Fibroblast of skin of right biceps (primary cell): ENCODE measurements at regions not wholly inside any gene's neighbourhood (a gene's known extent, or its start where the extent isn't known, plus 50 kb on each side); places are given as distances from the start of the nearest gene placed in this dataset.
"Not testable (repeated sequence)": the region's sequence is repeated elsewhere in the genome, so short reads cannot be mapped to it uniquely, and the experiment has no call there.

Experiments
- DNase-seq: peaks from one replicate; pipeline ENCODE4 v3.0.0-alpha.2; 2013

DNA sequence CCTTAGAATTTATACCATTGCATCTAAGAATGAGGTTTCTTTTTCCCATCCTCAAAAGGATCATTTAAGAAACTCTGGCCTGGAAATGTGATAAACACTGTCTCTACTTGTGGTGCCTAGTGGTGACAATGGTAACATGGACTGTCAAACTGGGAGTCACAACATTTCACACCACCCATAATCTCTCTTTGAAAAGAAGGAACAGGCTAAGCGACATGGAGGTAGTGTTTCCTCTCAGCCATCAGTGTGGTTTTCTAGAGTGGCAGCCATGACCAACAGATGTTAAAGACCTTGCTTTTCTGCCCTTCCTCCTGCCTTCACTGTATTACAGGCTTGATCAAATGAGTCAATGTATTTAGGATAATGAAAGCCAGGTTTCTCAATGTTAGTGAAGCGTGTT, 283.1 kb upstream of the STAC start:
- no peak for DNase-seq

DNA sequence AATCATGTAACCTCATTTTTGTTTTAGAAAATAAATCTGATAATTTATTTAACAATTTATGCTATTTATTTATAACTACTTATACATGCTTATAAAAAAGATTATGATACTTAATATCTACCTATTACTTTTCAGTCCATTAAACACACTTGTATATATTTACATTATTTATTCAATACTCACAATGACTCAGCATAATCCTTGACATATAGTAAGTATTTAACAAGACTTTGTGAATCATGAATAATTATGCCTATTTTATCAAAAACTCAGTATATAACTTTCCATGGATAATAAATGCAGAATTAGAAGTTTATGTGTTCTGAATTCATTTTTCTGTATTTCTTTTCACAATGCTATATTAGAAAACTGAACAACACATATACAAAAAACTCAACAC, 266.0 kb upstream of the STAC start:
- DNase-seq: no peak

DNA sequence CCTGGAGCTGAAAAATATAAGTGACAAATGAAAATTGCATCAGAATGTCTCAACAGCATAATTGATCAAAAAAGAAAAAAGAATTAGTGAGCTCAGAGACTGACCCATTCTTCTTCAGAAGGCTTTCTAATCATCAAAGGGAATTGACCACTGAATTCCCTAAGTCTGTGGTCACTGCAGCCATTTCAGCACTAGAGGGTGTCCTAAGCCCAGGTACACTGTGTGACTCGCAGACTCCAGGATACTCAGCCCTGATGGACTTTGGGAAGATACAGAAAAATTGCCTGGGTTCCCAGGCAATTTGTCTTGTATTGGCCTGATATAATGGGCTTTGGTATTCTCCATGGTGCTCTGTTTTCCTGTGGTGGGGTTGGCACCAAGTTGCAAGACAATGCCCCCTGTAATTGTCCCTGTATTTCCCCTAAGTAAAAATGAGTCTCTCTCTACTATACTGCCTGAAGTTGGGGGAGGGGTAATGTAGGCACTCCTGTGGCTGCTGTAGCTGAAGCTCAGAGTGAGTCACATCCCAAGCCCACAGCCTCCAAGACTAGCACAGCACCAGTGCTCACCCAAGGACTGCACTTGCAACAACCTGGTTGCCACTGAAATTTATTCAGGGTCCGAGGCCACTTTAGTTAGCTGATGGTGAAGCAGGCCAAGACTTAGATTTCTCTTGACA, 256.0 kb upstream of the STAC start:
- DNase-seq: peak; percentile 65

DNA sequence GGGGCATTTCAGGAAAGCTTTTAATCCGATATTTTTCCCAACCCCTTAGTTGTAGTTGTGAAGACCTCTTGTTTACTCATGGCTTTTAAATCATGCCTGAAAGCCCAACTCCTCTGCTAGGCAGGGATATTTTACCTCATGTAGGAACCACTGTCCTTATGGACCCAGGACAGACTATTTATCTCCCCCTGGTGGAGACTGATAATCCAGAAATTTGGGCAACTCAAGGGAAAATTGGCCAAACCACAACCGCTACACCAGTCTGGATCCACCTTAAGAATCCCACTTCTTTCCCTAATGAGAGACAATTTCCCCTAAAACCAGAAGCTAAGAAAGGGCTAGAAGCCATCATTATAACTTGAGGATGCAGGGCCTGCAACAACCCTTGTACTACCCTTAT, 248.1 kb upstream of the STAC start:
- DNase-seq: no peak

DNA sequence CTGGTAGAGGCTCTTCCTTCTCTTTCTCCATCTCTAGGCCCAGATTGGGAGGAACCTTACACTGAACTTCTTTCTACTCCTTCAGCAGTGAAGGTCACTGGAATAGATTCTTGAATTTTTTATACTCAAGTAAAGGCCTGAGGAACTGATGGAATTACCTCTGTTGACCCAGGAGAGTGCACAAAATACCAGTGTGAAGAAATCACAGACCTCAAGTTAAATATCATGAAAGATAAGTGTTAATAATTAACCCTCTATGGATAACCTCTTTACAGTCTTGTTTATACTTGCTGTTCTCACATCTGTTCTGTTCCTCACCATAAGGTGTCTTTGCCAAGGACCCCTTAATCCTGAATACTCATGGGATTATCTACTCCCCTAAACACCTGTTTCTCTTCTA, 244.4 kb upstream of the STAC start:
- DNase-seq: no peak

DNA sequence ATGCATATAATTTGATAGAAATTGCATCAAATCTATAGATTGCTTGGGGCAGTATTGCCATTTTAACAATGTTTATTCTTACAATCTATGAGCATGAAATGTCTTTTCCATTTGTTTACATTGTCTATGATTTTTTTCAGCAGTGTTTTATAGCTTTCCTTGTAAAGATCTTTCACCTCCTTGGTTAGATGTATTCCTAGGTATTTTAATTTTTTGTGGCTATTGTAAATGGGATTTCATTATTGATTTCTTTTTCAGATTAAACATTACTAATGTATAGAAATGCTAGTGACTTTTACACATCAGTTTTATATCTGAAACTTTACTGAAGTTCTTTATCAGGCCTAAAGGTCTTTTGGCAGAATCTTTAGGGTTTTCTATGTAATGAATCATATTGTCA, 237.6 kb upstream of the STAC start:
- DNase-seq: no peak

DNA sequence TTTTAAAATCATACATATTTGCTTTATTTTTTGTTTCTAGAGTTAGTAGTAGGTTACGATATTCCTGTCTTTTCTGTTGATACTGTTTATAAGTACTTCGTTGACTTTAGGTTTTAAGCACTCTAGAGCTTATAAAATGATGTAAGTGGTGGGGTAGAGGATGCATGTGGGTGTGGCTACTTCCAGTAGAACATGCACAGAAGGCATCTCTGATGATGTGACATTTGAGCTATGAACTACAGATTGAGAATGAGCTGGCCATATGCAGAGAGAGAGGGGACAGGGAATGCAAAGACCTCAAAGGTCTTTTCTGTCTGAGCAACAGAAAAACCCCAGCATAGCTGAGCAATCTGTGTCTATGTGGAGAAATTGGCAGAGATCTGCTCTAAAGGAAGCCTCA, 233.9 kb upstream of the STAC start:
- DNase-seq: no peak

DNA sequence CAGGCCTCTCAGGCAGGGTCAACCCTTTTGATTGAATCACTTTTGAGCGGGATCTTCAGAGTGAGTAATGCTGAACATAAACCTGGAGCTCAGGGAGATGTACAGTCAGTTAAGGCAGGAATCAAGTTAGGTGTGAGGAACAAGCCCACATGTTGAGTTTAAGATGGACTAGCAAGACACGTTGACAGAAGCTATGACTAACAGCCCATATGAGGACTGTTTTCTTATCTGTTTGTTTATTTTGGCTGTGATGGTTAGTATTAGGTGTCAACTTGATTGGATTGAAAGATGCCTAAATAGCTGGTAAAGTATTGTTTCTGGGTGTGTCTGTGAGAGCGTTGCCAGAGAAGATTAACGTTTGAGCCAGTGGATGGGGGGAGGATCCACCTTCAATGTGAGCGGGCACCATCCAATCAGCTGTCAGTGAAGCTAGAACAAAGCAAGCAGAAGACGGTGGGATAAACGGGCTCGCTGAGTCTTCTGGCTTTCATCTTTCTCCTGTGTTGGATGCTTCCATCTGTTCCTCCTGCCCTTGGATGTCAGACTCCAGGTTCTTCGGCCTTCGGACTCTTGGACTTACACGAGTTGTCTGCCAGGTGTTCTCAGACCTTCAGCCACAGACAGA, 232.3 kb upstream of the STAC start:
- DNase-seq: no peak

DNA sequence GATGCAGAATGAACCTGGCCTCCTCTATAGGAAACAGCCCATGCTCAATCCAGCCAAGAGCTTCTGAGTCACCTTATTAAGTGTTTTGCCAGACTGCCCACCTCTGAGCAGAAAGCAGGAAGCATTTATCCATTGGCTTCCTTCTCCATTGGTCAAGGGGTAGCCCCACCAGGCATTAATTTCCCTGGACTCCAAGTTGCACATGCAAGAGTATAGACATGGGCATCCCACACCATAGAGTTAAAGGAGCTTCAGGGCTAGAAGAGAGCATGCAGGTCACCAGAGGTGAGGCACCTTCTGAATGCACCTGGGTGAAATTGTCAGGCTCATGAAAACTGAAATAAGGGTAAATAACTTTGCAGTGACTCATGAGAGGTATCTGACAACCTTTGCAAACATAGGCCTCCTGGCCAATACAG, 230.8 kb upstream of the STAC start:
- no peak for DNase-seq

DNA sequence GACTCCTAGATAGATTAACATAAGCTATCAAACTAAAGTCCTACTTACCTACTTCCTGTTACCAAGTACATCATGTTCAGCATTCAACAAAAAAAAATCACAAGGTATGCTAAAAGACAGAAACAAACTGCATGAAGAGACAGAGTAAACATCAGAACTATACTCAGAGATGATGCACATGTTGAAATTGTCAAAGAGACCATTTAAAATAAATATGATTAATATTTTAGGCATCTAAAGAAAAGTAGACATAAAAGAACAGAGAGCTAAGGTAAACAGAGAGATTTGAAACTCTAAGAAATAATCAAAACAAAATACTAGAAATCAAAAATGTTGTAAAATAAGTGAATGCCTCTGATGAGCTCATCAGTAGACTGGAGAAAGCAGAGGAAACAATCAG, 224.8 kb upstream of the STAC start:
- DNase-seq: no peak

DNA sequence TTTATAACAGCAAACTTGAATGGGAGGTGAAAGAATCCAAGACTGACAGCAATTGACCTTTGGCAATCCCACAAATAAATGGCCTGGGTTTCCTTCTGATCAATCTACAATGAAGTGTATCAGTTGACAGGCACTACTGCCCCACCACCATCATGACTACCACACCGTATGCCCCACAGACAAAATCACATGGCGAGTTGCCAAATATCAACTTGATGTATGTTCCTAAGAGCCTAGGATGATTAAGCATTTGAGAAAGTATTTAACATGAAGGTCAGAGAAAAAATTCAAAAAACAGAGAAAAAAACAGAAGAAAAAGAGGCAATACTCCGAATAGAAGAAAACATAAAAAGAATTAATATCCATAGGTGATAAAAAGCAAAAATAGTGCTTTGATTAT, 215.9 kb upstream of the STAC start:
- DNase-seq: no peak

DNA sequence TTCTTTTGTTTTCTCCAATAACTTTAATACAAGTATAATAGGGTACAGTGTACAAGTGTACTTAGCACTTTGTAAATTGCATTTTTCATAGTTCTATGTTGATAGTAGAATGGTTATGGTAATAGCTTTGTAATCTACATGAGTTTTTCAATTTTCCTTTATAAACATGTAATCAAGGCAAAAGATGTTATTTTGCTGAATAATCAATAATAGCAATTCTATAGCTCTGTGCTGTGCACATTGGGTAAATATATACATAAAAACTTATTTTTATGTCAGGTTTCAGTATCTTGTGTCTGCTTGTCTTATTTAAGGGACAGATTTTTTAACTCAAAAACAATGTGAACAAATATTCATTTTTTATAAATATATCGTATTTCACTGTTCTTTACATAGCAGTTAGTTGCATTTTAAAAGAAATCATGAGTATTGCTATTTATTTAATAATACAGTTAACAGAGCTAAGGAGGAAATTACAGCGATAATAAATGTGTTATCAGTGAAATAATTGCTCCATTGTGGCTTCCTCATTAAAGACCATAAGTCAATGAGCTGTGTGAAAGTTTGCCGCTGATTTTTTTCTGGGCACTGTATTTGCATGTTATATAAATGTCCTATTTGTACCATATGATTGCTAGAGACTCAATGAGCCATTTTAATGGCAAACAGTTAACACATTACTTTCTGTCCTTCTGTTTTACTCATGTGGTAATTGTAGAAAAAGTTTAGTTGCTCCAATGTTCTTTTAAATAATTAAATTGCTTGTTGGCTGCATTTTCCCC, 214.6 kb upstream of the STAC start:
- DNase-seq: no peak

DNA sequence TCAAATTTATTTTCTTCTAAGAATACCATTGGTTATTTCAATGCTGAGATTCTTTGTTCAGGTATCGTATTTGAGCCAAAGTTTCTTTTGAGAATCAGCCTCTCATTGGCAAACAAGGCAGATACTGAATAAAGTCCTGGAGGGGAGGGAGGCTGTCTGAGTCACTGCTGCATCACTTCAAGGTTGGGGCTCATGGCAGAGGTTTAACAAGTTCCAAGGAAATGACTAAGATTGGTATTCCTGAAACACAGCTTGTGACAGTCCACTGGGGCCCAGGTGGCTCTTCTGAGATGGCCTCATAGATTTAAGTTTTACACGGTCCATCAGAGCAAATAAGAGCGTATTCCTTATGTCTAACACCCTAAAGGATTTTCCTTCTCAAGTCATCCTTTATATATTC, 213.8 kb upstream of the STAC start:
- peak; percentile 84 for DNase-seq

DNA sequence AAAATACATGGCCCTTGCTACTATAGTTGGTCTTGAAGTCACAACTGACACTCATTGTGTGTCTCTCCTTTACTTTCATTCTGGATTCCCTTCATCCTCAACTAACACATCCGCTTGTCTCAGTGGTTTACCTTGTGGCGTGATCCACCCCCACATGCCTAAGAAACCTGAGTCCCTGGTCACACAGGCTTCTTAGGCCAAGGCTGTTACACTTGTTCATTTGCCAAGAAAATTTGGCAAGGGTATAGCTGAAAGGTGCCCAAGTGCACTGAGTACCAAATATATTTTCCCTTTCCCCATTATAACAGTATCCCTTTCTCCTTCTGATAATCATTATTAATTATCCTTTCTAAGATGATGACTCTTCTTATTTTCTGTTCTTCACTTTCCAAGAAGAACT, 207.6 kb upstream of the STAC start:
- DNase-seq: no peak

DNA sequence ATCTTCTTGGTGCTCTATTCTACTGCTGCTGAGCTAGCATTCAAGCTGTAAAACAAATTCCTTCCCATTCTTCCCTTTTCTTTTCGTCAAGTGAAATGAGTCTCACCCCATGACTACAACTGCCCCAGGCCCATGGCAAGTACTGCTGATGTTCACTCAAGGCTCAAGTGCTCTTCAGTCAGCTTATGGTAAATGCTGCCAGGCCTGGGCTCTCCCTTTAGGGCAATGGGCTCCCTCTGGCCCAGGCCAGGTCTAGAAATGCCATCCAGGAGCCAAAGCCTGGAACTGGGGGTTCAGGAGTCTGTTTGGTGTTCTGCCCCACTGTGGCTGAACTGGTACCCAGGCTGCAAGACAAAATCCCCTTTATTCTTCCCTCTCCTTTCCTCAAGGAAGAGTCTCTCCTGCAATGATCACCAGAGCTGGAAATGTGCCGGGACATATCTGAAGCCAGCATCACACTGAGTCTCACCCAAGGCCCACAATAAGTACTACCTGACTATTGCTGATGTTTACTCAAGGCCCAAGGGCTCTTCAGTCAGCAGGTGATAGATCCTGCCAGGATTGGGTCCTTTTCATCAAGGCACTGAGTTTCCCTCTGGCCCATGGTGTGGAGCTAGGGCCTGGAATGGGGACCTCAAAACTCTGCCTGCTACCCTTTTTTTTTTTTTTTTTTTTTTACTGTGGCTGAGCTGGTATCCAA, 205.0 kb upstream of the STAC start:
- no peak for DNase-seq

DNA sequence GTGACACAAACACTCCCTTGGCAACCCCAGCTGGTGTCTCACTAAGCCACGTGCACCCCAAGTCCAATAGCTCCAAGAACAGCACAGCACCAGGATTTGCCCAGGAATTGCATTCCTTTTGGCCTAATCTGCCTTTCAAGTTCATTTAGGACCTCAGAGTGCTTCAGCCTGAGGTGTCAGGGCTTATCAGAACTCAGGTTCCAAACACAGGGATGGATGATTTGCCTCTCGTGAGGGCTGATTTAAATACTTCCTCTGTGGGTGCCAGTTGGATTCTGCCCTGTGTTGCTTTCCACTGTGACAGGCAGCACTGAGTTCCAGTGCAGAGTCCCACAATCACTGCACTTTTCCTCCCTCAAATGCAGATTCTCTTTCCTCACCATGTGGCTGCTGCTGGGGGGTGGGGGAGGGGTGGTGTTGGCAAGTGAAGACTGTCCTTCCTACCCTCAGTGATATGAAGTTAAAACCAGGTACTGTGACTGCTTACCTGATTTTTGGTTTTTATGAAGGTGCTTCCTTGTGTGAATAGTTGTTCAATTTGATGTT, 204.3 kb upstream of the STAC start:
- DNase-seq: no peak

DNA sequence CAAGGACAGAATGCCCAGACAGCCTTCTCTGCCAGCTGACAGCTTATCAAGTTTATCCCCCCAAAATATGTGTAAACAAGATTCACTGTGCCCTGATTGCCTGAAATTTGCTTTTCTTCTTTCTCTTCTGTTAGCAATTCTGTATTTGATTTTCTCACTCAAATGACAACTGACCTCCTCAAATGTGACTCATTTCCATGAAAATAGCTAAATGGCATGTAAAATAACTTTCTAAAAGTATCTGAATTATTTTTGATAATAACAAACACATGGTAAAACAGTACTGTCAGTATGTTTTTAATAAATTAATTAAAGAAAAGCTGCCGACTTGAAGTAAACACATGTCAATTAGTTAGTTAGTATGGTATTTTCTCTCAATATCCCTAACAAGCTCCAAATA, 202.3 kb upstream of the STAC start:
- peak; percentile 23 for DNase-seq

DNA sequence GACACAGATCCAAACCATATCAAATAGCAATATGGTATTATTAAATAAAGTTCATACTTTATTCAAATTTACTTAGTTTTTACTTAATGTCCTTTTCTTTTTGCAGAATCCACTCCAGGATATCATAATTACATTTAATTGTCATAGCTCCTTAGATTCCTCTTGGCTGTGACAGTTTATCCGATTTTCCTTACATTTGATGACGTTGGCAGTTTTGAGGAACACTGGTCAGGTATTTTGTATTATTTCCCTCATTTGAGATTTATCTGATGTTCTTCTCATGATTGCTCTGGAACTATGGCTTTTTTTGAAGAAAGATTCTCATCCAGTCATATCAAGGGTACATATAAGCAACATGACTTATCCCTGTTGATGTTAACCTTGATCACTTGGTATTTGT, 198.3 kb upstream of the STAC start:
- DNase-seq: no peak

DNA sequence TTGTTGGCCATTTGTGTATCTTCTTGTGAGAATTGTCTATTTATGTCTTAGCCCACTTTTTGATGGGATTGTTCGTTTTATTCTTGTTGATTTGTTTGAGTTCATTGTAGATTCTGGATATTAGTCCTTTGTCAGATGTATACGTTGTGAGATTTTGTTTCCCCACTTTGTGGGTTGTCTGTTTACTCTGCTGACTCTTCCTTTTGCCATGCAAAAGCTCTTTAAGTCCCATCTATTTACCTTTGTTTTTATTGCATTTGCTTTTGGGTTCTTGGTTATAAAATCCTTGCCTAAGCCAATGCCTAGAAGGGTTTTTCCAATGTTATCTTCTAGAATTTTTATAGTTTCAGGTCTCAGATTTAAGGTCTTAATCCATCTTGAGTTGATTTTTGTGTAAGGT, 193.1 kb upstream of the STAC start:
- not testable (repeated sequence) for DNase-seq

DNA sequence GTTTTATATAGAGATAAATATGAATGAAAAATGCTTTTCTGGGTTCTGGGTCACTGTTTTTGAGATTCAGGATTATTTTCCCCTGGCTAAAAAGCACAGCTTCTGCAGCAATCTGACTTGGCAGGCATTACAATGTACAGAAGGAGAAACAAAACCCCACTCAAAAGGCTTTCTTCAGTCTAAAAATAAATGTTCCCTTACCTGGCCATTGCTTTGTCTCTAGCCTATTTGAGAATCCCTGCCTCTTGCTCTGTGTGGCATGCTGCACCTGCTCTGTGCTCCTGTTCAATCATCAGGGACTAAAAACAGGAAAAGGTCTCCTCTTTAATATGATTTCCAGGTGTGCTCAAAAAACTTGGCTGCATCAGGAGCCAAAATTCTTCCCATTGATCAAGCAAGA, 187.4 kb upstream of the STAC start:
- DNase-seq: no peak

DNA sequence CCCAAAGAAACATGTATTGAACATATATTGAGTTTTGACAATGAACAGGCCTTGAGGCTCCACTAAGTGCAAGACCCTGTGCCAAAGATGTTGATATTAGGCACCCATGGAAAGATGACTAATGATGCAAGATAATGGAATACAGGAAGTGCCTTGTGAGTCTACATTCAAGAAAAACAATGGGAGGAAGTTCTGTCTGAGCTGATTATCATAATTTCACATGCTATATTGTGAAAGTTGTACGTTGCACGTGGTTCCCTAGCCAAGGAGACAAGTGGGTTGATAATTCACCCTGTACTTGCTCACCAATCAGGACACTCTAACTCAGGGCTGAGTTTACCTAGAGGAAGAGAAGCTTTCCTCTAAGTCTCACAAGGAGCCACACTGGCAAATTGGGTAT, 186.9 kb upstream of the STAC start:
- no peak for DNase-seq

DNA sequence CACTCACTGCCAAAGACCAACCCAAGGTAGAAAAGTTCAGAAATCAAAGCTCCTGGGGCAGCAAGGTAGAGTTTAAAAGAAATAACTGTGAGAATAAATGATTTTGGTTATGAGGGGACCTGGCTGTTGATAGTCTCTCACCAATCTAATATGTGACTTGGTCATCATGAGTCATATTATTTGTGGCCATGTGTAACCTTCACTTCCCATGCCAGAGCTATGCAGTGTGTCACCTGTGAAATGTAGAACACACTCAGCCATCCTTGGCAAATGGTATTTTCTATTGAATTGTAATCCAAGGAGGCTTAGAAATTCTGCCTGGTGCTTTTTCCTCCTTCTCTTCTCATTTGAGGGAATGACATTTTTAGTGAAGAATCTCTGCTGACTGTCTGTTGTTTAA, 184.2 kb upstream of the STAC start:
- DNase-seq: no peak

DNA sequence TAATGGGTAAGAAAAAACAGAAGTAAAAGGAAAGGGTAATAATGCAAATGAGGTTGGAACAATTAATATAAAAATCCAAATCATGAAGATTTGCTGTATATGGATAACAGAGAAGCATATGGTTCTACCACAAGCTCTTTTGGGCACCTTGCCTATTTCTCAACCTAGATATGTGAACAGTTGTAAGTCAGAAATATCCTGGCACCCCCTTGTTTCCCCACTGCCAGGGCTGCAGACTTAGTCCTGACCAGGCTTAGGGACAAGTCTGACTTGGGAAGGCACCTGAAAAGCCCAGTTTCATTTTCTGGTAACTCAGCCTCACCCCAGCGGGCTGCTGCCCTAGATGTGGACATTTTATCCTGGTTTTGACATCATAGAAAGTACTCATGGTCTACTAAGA, 183.2 kb upstream of the STAC start:
- no peak for DNase-seq

DNA sequence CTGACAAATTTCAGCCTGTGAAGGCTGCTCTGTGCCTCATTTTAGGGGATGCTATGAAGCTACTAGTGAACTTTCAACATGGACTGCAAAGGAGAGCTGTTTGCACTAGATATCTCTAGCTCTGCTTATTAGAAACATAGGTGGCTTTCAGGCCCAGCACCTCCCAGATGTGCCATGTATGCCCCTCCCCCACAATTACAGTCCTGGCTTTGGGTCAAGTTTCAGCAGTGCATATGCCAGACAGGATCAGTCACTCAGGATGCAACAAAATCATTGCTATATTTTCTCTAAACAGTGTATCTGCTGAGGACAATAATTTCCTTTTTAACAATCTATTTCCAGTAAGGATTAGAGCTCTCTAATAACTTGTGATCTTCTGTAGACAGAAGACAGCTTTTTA, 178.8 kb upstream of the STAC start:
- DNase-seq: no peak
